ENCODE measurements at regions not wholly inside any gene's neighbourhood (a gene's known extent, or its start where the extent isn't known, plus 50 kb on each side); places are given as distances from the start of the nearest gene placed in this dataset.
"Not testable (repeated sequence)": the region's sequence is repeated elsewhere in the genome, so short reads cannot be mapped to it uniquely, and the experiment has no call there.

- no peak for DNase-seq
Observed at GRCh38 chr13:78133511-78133910, 214.9 kb upstream of the EDNRB start.

DNA sequence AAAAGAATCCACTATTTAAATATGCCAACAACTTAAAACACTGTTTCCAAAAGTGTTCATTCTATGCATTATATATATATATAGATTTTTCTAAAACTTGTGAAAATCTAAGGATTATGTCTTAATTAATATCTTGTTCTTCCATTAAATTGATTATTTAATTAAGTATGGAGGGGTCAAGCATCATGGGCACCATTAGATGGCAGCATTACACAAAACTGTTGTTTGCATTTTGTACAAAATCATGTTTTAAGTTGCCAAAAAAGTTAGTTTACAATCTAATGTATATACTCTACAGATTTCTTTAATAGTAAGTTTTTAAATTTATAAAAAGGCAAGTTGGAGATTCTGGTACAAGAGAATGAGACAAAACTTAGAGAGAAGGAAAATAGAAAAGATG is 213.2 kb upstream of the EDNRB start:
- DNase-seq = no peak

DNA sequence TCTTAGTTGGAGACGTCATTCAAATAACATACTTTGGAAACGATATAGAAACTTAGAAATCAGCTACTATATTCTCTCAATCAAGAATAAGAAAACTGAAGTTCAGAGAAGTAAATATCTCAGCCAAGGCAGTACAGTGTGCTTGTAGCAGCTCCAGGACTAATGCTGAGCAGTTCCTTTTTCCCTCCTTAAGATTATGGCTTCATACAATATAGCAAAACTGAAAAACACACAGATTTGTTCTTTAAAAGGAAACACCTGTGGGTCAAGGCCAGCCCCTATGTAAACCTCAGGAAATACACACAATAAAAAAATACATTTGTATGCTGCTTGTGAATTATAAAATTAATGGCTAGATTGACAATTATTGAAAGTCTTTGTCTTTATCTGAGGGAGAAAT is 212.7 kb upstream of the EDNRB start:
- DNase-seq = no peak

DNA sequence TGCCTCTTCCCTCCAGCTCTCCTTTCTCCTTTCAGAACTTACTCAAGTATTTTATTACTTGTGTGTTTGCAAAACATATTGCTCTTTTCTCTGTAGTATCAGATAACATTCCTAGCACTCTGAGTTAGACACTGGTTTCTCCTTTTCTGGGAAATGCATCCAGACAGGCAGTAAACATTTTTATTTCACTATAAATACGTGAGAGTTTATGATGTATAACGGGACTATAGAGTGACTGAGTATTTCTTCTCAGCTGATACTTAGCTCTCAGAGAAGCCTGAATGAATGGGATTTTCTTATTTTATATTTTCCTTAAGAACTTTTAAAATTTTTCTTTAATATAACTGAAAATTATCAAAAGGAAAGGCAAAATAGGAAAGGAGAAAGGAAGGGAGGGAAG is 211.2 kb upstream of the EDNRB start:
- no peak for DNase-seq

GRCh38 chr13:78129359-78129758 is 210.7 kb upstream of the EDNRB start:
- no peak for DNase-seq

- peak; percentile 50 for DNase-seq
Observed at GRCh38 chr13:78121459-78122348, 203.1 kb upstream of the EDNRB start.

- no peak for DNase-seq
Observed at GRCh38 chr13:78121001-78121400, 202.4 kb upstream of the EDNRB start.

DNA sequence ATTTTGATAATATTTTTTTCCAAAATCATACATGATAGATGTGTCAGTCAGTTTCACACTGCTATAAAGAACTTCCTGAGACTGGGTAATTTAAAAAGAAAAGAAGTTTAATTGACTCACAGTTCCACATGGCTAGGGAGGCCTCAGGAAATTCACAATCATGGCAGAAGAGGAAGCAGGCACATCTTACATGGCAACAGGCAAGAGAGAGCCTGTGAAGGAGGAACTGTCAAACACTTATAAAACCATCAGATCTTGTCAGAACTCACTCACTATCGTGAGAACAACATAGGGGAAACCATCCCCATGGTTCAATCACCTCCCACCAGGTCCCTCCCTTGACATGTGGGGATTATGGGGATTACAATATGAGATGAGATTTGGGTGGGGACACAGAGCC is 201.5 kb upstream of the EDNRB start:
- not testable (repeated sequence) for DNase-seq

GRCh38 chr13:78117070-78117469 is 198.4 kb upstream of the EDNRB start:
- DNase-seq = not testable (repeated sequence)

GRCh38 chr13:78105656-78106055 is 187.0 kb upstream of the EDNRB start:
- DNase-seq = no peak

DNA sequence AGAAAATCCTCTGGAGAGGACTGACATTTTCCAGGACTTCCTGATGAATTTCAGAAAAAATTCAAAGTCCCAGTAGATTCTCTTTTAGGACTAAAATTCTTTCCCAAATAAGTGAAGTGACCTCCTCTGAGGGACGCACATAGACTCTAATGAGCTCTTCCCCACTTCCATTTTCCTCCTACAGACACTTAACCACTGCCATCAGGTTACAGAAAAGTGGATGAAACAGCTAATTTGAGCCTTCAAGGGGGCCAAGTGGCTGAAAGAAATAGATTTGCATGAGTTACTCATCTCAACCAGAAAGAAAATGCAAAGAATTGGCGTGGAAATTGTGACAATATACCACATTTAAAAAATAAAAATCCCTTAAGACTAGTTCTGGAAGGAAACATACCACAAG is 185.3 kb upstream of the EDNRB start:
- no peak for DNase-seq

DNA sequence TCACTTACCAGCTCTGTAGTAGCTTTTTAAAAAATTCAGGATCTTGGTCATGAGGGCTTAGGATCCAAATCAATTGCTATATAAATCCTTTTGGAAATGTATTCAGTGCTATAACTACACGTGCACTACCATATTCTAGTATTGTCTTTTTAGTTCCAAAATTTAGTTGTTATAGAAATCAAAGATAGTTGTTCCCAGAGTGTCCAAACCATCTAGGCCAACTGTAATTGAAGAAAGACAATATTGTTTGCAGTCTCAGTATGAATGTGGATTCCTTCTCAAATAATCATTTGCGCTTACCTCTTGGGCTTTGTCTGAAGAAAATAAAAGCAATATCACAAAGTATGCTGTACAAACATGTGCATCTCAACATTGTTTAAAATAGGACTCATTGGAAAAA is 184.1 kb upstream of the EDNRB start:
- DNase-seq = no peak

GRCh38 chr13:78102121-78102677 is 183.6 kb upstream of the EDNRB start:
- DNase-seq = no peak

DNA sequence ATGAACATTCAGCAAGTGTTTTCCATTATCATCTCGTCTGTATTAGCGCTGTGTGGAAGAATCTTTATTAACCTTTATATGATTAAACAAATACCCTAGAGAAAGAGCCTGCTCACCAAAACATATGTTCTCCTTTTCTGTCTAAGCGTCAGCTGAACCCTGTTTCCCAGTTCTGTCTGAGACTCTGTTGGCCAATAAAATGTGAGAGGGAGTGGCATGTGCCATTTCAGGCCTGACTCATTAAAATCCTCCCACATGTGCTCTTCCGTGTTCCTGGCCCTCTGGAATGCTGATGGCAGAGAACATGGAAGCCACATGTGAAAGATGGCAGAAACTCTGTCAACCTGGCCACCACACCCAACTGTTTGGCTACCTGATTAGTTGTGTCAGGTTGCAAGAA is 181.9 kb upstream of the EDNRB start:
- no peak for DNase-seq

DNA sequence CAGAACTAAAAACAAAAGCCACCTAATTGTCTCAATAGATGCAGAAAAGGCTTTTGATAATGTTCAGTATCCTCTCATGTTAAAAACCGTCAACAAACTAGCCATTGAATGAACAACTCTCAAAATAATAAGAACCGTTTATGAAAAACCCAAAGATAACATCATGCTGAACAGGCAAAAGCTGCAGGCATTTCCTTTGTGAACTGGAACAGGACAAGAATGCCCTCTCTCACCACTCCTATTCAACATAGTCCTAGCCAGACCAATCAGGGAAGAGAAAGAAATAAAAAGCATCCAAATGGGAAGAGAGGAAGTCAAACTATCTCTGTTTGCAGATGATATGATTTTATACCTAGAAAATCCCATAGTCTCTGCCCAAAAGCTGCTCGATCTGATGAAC is 179.6 kb upstream of the EDNRB start:
- DNase-seq = no peak

GRCh38 chr13:78096221-78096620 is 177.6 kb upstream of the EDNRB start:
- DNase-seq = no peak

DNA sequence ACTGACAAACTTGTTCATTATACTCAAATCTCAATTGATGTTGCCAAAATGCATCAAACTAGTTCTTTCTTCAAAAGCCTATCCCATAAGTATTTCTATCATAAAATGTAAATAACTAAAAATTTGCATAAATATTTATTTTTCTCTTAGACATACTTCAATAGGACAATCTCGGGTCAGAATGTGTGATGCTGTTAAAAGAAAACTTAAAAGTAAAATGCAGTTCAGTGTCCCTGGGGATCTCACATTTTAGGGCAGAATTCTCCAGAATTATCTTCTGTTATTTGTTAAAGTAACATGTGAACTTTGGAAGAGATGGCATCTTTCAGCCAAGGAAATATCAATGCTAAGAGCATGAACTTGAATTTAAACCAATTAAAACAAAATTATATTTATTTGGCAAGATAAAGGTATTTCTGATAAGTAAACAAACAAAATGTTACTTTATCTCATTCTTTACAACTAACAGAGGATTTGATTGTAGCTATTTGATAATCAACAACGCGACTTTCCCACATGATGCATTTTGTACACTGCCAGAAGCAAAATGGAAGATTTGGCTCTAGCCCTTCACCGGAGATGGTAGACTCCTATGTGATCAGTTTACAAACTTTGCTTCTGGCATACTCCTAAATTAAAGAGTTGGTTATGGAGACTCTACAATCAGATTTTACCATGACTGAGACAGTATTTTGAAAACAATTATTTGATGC is 169.5 kb upstream of the EDNRB start:
- DNase-seq = no peak

GRCh38 chr13:78085434-78086225 is 167.0 kb upstream of the EDNRB start:
- no peak for DNase-seq

DNA sequence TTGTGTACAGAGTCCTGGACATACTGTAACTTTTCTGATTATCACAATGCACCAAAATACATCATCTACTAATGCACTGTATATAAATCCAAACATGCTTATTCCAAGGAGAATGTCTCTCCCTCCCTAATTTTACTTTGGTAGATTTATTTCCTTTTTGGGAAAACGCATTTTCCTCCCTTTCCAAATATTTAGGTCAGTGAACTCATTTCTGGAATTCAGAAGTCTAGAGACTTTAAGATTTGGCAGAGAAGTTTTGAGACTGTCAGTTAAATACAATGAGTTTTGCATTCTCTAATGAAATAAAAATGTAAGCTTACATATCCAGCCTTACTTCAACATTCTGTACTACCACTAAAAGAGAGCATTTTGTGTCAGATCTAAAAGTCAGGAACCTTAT is 165.8 kb upstream of the EDNRB start:
- DNase-seq = no peak

GRCh38 chr13:78078168-78078567 is 159.5 kb upstream of the EDNRB start:
- no peak for DNase-seq

GRCh38 chr13:78067290-78067689 is 148.7 kb upstream of the EDNRB start:
- DNase-seq = no peak

DNA sequence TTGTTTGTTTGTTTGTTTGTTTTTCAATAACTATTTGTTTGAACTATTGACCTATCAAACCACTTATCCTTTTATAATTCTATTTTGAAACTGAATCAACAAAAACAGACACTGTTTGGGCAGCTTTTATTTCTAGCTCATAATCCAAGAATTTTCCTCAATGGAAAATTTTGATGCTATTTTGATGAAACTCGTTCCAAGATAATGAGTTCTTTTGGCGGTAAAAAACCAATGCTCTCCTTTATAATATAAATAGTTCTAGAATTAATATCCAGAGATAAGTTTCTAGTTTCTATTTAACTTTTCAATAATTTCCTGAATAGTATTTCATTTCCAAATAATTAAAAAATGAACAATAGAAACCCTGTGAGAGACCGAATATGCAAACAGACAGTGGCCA is 146.5 kb upstream of the EDNRB start:
- no peak for DNase-seq

DNA sequence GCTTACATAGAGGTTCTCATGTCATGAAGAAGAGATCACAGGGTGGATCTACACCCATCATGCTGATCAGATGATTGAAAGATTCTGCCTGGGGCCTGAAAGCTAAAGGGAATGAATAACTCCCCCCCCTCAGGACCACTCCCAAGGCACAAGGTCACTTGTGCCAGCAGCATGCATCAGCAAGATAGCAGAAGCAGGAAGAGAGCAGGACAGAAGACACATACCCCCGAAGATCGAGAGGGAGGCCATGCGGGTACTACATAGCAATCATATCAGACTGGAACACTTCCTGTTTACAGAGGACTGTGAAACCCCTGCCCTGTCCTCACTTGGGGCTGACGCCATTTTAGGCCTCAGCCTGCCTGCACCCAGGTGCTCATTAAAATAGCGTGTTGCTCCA is 143.2 kb upstream of the EDNRB start:
- DNase-seq = no peak

Data from activated CD4-positive, alpha-beta T cell treated with anti-CD3 and anti-CD28 coated beads, Interleukin-10, Interleukin-2, amounts not matched to agents 100 ng/mL and 50 ng/mL, durations not matched to agents 16 hours and 8 hours (primary cell).